Hepatocyte (in vitro differentiated cells): ENCODE measurements at regions not wholly inside any gene's neighbourhood (a gene's known extent, or its start where the extent isn't known, plus 50 kb on each side); places are given as distances from the start of the nearest gene placed in this dataset. TPM values are rescaled to one million over a fixed set of nuclear protein-coding genes. Genes with fewer than 3 reads are reported as not detected.

Source experiments
- small RNA-seq: library from RNA; depleted of rRNA; stranded (forward); fragments of <200 nt; gene quantifications from one replicate; pipeline ENCODE3, GENCODE V24; 2014

Small RNAs in the stretch of these regions (small RNA-seq; reads per million reads assigned to genes)
- gene AC026784.1 (not detected), gene RF00019 (not detected), gene RF00561 (not detected)
